ENCODE measurements at regions not wholly inside any gene's neighbourhood (a gene's known extent, or its start where the extent isn't known, plus 50 kb on each side); places are given as distances from the start of the nearest gene placed in this dataset.

GRCh38 chr18:5825663-5826062 lies 69.7 kb downstream of the TMEM200C start:
- TF ChIP-seq POLR2A (IDR thresholded peaks at IDR 0.05) (no peak), CTCF (IDR thresholded peaks at IDR 0.05 in 4 of 5, conservative IDR thresholded peaks at IDR 0.05 in 1 of 5) (no peak)
